HG03521 (cell line): ENCODE measurements at regions not wholly inside any gene's neighbourhood (a gene's known extent, or its start where the extent isn't known, plus 50 kb on each side); places are given as distances from the start of the nearest gene placed in this dataset.

Source experiments
- ATAC-seq: cut with Tn5 transposase; IDR thresholded peaks from one replicate; pipeline ENCODE4 v1.9.1; 2021; ENCODE audit warnings: mild to moderate bottlenecking, moderate library complexity; ENCODE audit not compliant: unreplicated experiment

DNA sequence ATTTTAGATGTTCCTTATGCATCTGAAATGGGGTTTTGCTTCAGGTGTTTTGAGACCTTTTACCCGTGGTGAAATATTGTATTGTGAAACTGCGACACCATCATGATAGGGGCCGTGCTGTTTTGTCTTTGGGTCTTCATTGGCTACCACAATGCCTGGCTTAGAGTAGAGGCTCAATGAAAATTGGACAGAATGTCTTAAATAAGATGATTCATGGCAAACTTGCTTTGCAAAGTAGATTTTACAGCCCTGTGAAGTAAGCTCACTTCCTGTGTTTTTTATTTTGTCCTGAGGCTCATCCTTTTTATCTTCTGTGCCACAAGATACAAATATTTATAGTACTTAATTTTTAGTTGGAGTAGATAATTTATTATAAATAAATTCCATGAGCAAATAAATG lies 111.3 kb upstream of the FRMD6 start:
- no peak for ATAC-seq

DNA sequence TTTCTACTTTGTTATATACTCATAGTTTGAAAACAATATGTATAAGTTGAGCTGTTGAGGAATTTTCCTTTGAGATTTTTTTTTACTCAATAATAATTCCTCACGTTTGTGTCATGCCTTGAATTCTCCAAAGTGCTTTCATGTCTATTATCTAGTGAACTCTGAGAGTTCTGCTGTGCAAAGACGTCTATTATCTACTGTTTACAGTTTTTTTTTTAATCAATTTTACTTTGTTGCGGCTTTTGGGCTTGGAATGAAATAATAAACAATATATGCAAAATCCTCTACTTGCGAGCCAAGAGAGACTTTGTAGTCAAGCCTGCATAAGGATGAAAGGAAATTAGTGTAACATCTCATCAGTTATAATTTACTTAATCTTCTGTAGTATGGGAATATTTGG lies 107.2 kb upstream of the FRMD6 start:
- ATAC-seq, result no peak

DNA sequence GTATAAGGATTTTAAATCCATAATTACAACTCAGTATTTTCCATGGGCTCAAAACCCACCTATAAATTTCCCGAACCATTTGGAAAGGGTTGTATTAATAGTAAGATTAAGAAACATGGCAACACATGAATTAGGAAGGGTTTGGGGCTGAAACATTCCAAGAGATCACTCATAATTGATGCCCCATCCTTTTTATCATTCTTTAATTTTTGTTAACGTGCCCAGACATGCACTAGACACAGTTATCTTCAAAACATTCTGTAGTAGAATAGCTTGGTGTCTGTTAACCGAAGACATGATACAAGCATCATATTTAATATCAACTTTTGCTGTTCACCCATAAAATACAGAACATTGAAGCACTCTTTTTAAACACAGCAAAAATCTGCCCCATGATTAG lies 106.8 kb upstream of the FRMD6 start:
- ATAC-seq, result no peak

DNA sequence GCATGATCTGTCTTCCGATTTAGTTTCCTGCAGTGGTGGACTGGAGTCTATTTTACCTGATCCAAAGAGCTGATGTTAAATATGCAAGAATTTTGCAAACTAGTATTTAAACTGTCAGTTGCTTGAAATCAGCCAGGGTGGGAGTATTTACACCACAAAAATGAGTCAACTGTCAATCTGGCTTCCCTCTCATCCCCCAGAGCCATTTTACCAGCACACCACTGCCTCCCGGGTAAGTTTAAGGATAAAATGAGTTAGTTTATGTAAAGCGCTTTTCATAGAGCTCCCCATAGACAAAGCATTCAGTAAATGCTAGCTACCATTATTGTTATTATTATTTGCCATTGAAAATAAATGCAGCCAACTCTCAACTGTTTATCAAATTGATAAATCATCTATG lies 106.3 kb upstream of the FRMD6 start:
- no peak for ATAC-seq

DNA sequence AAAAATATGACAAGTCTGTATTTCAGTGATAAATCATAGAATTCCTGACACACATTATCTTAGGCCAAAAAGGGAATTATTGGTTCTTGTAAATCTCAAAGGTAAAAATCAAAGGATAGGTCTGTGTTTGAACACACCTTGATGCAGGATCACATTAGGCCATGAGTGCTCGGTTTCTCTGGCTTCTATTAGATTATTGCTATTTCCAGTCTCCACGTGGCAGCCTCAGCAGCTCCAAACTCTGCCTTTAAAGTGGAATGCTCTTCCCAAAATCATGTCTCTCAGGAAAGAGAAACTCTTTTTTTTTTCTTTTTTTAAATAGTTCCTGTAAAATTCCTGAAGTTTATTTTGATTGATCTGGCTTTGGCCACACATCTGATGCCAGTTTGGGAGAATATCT lies 105.6 kb upstream of the FRMD6 start:
- ATAC-seq, result no peak

DNA sequence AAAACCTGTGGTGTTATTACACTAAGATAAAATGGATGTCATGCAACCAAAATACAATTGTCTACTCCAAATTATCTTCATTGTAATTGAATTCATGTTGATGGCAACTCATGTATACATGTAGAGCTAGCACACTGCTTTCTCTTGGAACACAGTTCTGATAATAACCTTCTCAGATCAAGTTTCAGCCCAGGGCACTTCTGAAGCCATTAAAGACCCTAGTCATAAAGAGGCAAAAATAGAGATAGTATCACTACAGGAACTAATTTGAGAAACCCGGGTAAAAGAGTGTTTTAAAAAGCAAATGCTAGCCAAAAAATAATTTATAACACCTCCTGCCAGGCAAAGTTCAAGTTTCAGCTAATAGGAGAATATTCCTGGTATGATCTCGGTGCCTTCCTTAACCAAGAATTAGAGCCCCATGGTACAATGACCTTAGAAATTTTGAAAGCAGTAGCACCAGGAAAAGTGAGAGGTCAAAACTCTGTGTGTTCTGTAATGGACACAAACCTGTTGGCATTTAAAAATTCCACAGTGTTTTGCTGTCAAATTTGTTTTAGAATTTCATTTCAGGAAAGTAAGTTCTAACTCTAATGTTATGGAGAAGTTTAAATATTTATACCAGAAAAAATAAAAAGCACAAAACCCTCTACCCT lies 105.0 kb upstream of the FRMD6 start:
- no peak for ATAC-seq

DNA sequence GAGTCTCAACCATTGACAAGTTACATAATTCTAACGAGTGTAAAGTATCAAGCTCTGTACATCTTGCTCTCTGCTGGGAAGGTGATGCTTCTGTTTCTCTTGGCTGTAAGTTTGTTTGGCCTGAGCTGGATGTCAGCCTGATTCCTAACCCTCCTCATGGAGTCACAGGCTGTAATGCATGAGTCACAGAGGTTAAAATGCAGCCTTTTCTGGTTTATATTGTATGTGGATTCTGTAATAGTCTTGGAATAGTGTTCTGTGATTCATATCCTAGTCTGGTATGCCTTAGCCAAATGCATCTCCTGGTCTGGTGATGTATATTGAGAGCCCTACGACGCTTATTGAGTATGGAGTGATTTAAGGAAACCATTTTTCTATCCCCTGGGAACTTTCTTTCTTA lies 104.5 kb upstream of the FRMD6 start:
- no peak for ATAC-seq

DNA sequence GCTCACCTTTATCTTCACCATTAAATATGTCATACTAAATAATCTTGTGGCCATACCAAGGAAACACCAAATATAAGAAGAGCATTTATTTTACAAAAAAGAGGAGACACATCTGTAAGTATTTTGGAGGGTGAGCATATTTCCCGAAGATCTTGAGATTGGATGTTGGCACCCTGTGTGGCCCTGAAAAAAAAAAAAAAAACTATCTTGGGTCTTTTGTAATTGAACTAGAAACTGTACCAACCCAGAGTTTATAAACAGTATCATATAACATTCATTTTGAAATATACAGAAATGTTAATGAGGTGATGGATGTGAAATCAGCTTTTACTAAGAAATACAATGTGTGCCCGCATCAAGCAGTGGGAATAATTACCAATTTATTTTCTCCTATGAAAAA lies 104.0 kb upstream of the FRMD6 start:
- no peak for ATAC-seq

DNA sequence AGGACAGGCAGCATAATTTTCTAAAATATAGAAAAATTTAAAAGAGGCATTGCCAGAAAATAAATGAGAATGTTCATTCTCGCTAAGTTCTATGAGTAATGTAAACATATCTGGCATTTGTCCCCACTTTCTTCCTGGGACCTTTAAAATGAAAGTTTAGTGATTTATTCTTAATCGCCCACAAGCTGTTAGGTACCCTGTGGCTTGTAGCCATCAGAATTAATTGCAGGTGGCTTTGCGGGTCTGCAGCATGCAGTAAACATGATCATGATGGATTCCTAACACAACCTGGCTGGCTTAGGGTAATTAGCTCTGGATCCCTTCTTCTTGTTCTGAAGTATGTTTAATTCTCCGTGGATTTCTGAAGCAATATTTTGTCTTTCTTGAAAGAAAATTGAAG lies 103.5 kb upstream of the FRMD6 start:
- no peak for ATAC-seq

DNA sequence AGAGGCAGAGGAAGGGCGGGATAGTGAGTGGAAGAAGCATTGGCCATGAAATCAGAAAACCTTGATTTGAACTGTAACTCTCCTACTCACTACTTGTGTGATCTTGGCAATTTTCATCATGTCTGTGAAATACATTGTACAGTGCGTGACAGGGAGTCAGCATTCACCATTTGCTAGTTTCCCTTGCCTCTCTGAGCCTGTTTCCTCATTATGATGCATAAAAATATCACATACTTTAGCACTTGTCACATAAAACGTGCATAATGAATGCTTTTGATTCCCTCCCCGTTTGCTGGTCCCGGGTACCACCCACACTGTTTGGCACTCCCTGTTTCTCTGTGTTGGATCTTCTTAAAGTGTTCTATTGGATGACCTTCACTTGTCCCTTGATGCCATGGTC lies 101.1 kb upstream of the FRMD6 start:
- ATAC-seq, result no peak

DNA sequence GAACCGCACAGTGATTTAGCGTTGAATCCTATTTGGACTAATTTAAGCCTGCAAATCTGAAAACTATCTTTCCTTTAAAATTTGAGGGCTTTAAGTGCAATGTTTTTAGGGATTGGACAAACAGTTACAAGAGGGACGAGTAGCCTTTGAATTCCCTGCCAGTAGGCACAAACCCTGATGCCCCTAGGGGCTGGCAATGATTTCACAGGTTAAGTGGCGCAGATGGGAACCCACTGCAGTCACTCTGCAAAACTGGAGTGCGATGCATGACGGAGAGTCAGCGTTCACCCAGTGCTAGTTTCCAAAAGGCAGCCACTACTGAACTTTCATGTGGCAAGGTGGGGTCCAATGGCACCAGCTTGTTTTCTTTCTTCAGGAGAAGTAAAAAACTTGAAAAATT lies 99.4 kb upstream of the FRMD6 start:
- ATAC-seq, result no peak

DNA sequence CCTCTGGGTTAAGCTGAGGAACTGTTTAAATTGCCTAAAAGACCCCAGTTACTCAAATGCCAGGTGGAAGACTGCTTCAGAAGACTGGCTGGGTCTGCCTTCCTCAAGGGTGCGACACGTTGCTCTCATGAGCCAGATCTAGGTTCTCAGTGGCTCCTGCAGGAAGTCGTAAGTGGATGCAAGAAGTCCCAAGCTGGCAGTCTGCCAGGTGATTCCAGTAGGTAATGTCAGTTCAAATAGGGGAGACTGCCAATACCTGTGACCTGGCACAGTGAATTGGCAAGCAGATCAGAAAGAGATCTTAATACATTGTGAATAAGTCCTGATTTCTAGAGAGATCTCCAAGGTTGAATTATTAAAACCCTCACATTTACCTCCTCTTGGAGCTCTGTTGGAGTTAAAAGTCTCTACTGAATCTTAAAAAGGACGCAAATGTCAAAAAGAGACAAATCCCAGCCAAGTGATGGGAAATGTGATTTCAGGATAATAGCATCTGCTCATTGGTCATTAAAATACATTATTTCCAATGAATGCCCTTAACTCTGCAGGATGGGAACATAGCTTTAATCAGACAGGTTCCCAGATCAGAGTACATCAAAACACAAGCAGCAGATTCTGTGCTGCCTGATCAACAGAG lies 98.8 kb upstream of the FRMD6 start:
- no peak for ATAC-seq

DNA sequence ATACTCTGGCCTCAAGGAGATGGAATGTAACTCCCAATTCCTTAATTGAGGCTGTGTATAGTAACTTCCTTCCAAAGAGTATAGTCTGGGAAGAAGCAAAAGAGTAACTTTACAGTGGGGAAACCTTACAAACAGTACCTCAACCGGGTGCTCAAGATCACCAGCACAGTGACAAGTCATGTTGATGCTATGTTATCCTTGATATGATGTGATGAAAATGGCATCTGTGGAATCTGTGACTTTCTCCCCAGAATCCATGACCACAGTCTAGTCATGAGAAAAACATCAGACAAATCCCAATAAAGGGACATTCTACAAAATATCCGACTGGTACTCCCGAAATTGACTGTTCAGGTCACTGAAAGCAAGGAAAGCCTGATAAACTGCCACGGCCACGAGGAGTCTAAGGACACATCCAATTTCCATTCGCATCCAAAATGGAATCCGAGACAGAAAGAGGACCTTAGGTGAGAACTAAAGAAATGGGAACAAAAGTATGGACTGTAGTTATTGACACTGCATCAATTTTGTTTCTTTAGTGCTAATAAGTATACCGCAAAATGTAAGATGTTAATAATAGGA lies 97.3 kb upstream of the FRMD6 start:
- ATAC-seq, result no peak

DNA sequence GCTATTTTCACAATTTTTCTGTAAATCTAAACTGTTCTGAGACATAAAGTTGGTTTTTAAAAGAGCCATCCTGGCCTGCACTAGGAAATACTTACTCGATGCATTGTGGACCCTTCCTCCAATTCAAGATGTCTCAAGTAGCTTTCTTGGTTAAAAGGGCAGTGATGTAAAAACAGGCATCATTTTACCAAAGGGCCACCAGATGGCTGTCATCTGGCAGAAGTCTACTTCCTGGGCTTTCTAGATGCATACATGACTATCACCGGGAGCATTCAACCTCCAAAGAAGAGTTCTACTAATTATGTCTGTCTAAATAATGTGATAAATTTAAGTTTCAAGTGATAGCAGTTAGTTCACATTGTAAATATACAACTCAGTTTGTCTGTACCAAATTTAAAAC lies 96.8 kb upstream of the FRMD6 start:
- ATAC-seq, result no peak

DNA sequence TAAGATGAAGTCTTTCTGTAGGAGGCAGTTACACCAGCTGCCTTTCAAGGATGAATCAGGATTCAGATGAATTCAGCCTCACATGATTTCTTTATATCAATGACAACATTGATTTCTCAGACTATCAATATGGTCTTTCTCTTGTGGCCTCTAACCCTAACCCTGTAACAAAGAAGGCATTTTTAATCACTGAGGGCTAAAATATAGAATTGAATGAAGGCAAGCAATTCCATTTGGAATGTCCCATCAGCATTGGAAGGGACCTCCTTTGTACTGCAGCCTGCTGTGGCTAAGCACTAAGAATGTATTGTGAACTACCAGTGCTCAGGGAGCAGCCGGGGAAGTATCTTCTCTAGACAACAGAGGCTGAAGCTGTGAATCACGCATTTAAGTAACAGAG lies 90.6 kb upstream of the FRMD6 start:
- ATAC-seq, result no peak

DNA sequence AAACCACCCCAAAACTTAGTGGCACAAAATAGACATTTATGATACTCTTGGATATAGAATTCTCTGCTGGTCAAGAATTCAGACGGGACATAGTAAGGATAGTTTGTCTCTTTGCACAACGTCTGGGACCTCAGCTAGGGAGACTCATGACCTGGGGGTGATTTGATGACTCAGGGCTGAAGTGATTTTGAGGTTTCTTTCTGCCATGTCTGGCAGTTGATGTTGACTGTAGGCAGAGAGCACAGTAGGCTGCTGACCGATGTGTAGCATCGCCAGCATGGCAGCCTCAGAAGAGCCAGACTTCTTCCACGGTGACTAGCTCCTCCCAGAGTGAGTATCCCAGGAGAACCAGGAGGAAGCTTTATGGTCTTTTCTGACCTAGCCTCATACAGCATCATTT lies 88.9 kb upstream of the FRMD6 start:
- no peak for ATAC-seq

DNA sequence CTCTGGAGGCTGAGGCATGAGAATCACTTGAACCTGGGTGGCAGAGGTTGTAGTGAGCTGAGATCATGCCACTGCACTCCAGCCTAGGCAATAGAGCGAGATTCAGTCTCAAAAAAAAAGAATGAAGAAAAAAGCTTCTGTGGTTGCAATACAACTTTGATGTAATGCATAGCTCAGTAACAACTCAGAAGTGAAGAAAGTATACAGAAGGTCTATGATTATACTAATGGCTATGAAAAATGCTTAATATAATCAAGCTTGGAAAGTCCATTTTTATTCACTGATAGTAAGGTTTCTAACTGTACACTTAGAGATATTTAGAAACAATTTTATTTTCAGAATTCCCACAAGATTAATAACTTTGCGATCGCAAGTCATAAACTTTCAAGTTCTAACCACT lies 88.2 kb upstream of the FRMD6 start:
- ATAC-seq, result no peak

DNA sequence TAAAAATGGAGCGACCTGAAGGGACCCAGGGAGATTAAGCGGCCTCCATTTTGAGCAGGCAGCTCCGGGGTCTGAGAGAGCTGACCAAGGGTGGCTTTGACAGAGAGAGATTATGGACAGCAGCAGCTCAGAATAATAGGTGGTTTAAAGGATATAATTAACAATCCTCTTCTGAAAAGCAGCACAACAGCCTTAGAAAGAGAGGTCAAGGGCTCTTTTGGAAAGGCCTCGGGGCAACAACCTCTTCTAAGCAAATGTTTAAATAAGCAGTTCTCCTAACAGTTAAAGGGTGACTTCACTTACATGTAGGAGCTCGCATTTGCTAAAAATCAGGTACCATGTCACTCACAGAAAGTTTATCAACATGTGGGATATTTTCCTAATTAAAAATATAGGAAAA lies 87.2 kb upstream of the FRMD6 start:
- ATAC-seq, result no peak

DNA sequence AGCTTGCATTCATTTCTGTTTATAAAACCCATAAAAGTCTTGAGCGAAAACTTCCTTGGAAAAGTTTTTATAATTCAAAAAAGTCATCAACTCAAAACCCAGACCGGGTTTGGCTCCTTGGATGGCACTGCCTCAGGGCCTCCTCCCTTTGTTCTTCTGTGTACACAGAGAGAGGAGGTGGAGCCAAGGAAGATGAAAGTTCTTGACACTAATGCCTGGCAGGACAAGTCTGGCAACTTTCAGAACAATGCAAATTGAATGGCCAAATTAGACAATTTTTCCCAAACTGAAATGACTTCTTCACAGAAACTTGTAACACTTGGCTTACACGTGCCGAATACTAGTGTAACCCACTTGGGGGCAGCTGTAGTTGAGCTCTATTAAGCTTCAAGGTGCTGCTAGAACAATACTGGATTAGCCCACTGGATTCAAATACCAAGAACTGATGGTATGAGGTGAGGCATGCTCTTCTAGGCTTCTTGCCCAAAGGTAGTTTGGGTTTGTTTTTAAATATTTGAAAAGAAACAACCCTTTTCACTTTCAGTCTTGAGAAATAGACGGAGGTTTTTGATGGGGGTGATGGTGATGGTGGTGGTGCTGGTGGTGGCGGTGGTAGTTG lies 86.6 kb upstream of the FRMD6 start:
- ATAC-seq, result no peak

DNA sequence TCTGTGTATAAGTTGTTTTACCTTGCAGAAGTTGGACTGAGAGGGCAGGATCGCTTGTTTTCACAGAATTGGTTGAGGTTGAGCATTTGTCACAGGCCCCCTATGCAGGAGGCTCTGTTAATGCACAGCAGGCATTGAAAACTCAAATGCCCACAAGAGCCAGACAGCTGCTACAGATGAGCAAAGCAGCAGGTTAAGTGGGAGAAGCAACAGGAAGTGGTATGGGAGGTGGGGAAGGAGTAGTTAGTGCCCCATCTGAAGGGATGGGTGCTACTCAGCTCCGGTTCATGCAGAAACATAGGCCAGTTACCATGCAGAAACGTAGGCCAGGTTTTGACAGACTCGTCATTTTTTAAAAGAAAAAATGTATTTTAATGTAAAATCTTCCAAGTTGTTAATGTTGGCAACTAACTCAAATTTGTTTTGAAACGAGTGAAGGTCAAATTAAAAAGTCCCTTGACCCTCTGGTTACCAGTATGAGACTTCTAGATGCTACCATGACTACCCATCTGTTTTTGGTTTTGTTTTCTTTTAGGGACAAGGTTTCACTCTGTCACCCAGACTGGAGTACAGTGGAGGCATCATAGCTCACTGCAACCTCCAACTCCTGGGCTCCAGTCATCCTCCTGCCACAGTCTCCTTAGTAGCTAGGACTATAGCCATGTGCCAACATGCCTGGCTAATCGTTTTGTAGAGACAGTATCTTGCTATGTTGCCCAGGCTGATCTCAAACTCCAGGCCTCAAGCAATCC lies 84.7 kb upstream of the FRMD6 start:
- ATAC-seq, result peak; percentile 64

DNA sequence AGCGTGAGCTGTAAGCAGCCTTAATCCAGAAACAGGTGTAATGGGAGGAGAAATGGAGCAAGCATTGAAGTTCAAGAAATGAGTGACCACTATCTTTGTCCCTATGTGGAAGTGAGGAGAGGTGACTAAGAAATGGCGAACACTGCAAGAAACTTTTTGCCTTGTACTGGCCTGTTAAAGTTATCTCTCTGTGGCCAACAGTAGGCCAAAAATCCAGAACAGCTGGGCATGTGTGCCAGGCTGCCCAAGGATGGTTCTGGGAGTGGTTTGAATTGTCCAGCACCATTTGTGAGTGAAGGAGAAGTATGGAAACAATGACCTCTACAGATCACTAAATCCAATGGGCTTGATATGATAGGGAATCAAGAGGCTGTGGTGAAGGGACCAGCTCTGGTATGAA lies 83.3 kb upstream of the FRMD6 start:
- ATAC-seq, result no peak

DNA sequence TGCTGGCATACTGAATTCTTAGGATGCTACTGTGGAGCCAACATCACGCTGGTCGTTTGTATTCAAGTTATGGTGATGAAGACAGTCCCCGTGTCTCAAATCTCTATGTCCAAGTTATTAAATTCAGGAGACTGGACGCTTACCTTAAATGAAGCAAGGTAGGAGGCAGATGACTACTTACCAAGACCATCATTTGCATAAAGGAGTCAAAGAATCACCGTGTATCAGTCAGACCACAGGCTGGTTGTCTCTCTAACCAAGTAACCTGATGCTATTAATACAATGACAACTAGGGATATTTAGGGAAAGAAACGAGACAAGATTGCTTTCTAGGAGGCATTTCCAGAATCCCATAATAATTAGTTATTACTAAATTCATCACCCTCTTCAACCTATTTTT lies 78.1 kb upstream of the FRMD6 start:
- ATAC-seq, result no peak
